Renal cortex interstitium (tissue), 11 donors: ENCODE measurements at regions not wholly inside any gene's neighbourhood (a gene's known extent, or its start where the extent isn't known, plus 50 kb on each side); places are given as distances from the start of the nearest gene placed in this dataset.

Experiments used
- DNase-seq, 11 donors: peaks; one replicate each; pipeline ENCODE4 v3.0.0-alpha.2; 2013; ENCODE audit warnings: low read depth in 9 of 11, low spot score in 4 of 11; ENCODE audit errors: extremely low read depth in 1 of 11

- no peak for DNase-seq
Measured at GRCh38 chr18:11512096-11513025, 97.0 kb upstream of the SLC35G4 start.

DNA sequence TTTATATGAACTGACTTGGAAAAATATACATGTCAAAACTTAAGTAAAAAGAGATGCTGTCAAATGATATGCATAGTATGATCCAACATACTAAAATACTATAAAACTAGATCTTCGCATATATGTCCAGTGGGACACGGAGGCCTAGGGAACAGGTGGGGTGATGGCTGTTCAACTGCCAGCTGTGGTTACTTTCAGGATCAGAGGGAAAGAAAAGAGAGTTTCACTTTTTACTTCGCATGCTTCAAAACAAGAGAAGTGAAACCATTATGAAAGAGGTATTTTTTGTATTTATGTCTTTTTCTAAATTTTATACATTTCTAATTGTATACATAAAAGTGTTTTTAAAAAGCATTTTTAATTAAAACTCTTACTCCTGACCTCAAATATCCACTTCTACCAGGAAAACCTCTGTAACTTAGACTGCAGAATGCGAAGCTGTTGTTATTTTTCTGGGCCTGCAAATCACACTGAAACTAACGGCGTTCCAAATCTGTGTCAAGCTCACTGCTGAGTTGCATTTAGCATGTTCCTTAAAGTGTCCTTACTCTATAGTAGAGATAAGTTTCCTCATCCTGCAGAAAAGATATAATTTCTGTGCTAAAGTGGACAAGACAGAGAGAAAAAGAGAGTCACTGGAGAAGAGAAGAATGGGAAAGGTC is 97.8 kb upstream of the SLC35G4 start:
- no peak for DNase-seq

- no peak for DNase-seq
Measured at GRCh38 chr18:11506856-11507255, 102.5 kb upstream of the SLC35G4 start.

DNA sequence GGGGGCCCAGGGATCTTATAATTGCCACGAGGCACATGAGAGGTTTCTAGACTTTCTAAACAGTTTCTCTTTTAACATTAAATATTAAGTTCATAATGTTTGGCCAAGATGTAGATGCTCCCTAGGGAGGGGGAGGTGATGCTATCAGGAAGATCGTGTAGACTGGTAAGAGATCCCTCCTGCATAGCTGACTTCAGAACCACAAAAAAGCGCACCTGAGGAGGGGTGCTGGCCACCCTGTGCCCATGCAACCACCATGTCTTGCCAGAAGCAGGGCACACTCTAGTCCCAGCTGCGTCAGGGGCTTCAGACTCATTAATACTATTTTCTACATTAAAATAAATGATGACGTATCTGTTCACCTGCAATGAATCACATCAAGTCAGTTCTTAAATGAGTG is 103.4 kb upstream of the SLC35G4 start:
- no peak for DNase-seq

GRCh38 chr18:11504962-11505361 is 104.4 kb upstream of the SLC35G4 start:
- no peak for DNase-seq

DNA sequence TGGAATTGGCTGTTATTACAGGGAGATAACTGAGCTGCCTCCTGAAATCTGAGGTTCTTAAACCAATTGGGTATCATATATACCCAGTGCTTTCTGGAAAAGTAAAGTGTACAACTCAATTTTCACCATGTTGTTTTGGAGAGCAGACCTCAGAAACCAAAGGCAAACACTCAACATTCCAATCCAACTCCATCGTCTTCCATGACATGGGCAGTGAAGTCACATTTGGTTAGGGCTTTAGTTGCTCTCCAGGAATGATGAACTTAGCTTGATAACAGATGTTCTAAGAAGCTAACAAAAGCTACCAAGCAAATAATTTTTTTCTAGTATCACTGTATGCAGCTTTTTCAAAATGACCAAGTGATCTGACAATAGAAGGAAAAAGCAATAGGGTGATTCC is 107.0 kb upstream of the SLC35G4 start:
- no peak for DNase-seq

- DNase-seq = no peak
Measured at GRCh38 chr18:11501352-11501751, 108.0 kb upstream of the SLC35G4 start.

- DNase-seq = no peak
Measured at GRCh38 chr18:11500153-11501122, 109.0 kb upstream of the SLC35G4 start.

GRCh38 chr18:11498821-11499220 is 110.6 kb upstream of the SLC35G4 start:
- DNase-seq = no peak

GRCh38 chr18:11497585-11497984 is 111.8 kb upstream of the SLC35G4 start:
- DNase-seq = no peak

DNA sequence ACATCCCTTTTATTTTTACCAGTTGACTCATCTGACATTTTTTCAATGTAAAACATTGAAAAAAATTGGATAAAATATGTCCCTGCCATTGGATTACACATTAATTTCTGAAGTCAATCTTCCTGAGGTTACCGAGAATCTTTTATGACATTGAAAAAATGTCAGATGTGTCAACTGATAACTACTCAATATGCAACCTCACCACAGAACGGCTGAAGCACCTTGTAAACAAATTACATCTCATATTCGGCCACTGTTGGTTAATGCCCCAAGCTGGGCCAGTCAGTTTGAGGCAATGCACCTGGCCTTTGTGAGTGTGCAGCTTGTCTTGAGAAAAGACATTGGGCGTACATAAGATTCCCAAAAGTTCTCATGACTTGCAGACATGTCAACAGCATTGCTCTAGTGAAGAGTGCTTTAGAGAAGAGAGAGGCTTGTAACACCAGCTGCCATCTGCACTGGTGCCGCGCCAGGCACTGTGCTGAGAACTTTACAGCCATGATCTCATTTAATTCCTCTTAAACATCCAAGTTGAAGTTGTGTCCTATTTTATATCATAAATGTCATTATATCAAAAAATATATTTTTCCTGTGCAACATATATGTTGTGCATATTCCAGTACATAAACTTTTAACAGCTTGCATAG is 112.7 kb upstream of the SLC35G4 start:
- DNase-seq = no peak

DNA sequence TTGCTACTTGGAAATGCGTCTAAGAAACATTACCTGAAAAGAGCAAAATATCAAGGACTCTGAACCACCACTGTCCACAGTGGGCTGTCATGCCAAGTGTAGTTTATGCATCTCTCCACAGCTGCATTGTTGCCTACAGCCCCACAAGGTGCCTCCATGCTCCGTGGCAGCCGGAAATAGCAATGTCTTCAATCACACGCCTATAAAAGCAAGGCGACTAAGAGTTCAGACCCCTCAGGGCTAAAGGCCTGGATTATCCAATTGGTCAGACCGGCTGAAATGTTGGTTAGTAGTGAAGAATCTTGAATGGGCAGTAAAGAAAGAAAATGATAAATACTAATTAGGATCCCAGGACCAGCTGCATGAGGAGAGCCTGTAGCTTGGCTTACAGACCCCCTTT is 114.0 kb upstream of the SLC35G4 start:
- DNase-seq = no peak

DNA sequence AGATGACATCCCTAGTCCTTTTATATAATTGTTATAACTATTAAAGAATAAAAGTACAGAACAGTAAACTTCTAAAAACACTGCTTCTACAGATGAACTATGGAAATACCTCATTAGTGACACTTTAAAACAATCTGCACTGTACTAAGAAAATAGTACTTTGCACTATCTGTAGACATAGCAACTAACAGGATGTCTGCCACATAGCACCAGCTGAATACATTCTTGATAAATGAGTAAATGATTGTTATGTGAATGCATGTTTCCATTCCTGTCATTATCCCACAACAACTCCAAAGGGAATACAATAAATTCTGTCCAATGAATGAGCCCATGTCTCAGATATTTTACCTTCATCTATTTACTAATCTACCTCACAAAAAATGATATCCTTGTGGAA is 115.3 kb upstream of the SLC35G4 start:
- DNase-seq = no peak

GRCh38 chr18:11489266-11489899 is 120.0 kb upstream of the SLC35G4 start:
- no peak for DNase-seq

GRCh38 chr18:11488175-11488574 is 121.2 kb upstream of the SLC35G4 start:
- DNase-seq = no peak

GRCh38 chr18:11487390-11487789 is 122.0 kb upstream of the SLC35G4 start:
- no peak for DNase-seq

GRCh38 chr18:11482271-11482670 is 127.1 kb upstream of the SLC35G4 start:
- DNase-seq = no peak

DNA sequence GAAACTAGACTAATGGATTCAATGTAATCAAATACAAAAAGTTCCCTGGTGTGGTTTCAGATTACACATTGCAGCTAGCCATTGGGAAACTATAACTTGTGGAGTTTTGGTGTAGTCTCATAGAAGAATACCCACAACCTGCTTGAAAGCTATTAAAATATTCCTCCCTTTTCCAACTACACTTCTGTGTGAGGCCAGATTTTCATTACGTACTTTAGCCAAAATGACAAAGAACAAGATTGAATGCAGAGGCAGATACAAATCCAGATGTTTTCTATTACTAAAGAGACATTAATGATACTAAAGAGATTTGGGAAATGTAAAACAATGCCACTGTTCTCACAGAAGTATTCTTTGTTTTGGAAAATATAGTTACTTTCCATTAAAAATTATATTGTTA is 128.7 kb upstream of the SLC35G4 start:
- DNase-seq = no peak
